CD14-positive monocyte (primary cell): ENCODE measurements at regions not wholly inside any gene's neighbourhood (a gene's known extent, or its start where the extent isn't known, plus 50 kb on each side); places are given as distances from the start of the nearest gene placed in this dataset.

ENCODE experiments used
- DNase-seq, 3 donors: peaks; one replicate each; pipeline ENCODE4 v3.0.0-alpha.2; 2011 to 2022
- H2AFZ ChIP-seq: 2 replicates; pipeline ENCODE4 v1.6.0; 2012; ENCODE audit warnings: mild to moderate bottlenecking, low read depth, low read length, inconsistent platforms; ENCODE audit not compliant: insufficient read depth, poor library complexity, severe bottlenecking
- H3K27ac ChIP-seq, 2 donors: 1 replicate in 1 of 2; 2 replicates in 1 of 2; pipeline ENCODE4 v1.5.1; 2012 to 2013; ENCODE audit warnings: low read length in 2 of 2, control low read depth in 1 of 2, inconsistent platforms in 1 of 2, low read depth in 1 of 2, mild to moderate bottlenecking in 1 of 2
- H3K27me3 ChIP-seq, 2 donors: one replicate each; pipeline versions ENCODE4 v1.6.0 to v1.6.1; 2011 to 2013; ENCODE audit warnings: low read length in 2 of 2; ENCODE audit not compliant: control insufficient read depth in 2 of 2, insufficient read depth in 2 of 2
- H3K36me3 ChIP-seq, 2 donors: replicated peaks in 1 of 2; 1 replicate in 1 of 2; 2 replicates in 1 of 2; pipeline versions ENCODE4 v1.5.1 to v1.6.1; 2012 to 2013; ENCODE audit warnings: low read length in 2 of 2, control low read depth in 1 of 2, inconsistent platforms in 1 of 2, mild to moderate bottlenecking in 1 of 2; ENCODE audit not compliant: insufficient read depth in 2 of 2, control insufficient read depth in 1 of 2
- H3K4me1 ChIP-seq, 2 donors: 1 replicate in 1 of 2; 2 replicates in 1 of 2; pipeline versions ENCODE4 v1.5.1 to v1.6.1; 2012 to 2013; ENCODE audit warnings: low read length in 2 of 2, control low read depth in 1 of 2, inconsistent platforms in 1 of 2, mild to moderate bottlenecking in 1 of 2, moderate library complexity in 1 of 2; ENCODE audit not compliant: insufficient read depth in 2 of 2, control insufficient read depth in 1 of 2
- H3K4me2 ChIP-seq: replicated peaks from 2 replicates; pipeline ENCODE3; 2012; ENCODE audit warnings: low read length, moderate library complexity, mild to moderate bottlenecking; ENCODE audit not compliant: poor library complexity, severe bottlenecking; ENCODE audit errors: extremely low read depth
- H3K4me3 ChIP-seq, 3 experiments: fragments of 200-600 bp in 1 of 3; sonication (generic) in 1 of 3; replicated peaks in 1 of 3; 1 replicate in 2 of 3; 2 replicates in 1 of 3; pipeline ENCODE4 v1.5.1; 2011 to 2013; ENCODE audit warnings: low read length in 3 of 3, mild to moderate bottlenecking in 3 of 3, control low read depth in 2 of 3, low read depth in 2 of 3, inconsistent platforms in 1 of 3, moderate library complexity in 1 of 3
- H3K79me2 ChIP-seq: 2 replicates; pipeline ENCODE4 v1.6.0; 2012; ENCODE audit warnings: mild to moderate bottlenecking, control low read depth, inconsistent platforms, low read length, moderate library complexity; ENCODE audit not compliant: insufficient read depth
- H3K9ac ChIP-seq: 2 replicates; pipeline ENCODE4 v1.6.0; 2017; ENCODE audit warnings: low read length, mild to moderate bottlenecking; ENCODE audit not compliant: insufficient read depth, poor library complexity, severe bottlenecking
- H3K9me3 ChIP-seq, 2 donors: replicated peaks in 1 of 2; 1 replicate in 1 of 2; 2 replicates in 1 of 2; pipeline versions ENCODE4 v1.5.1 to v1.6.1; 2012 to 2013; ENCODE audit warnings: low read length in 2 of 2, control low read depth in 1 of 2; ENCODE audit not compliant: control insufficient read depth in 1 of 2, insufficient read depth in 1 of 2
- H4K20me1 ChIP-seq: 2 replicates; pipeline ENCODE4 v1.6.0; 2012; ENCODE audit warnings: mild to moderate bottlenecking, low read length, control low read depth, moderate library complexity; ENCODE audit not compliant: insufficient read depth
- H3K27ac Mint-ChIP-seq, 7 donors: one replicate each; pipeline ENCODE4 v1.8.0; 2020; ENCODE audit warnings: mild to moderate bottlenecking in 7 of 7, mixed read lengths in 7 of 7, moderate library complexity in 6 of 7, inconsistent platforms in 2 of 7
- H3K27me3 Mint-ChIP-seq, 3 donors: one replicate each; pipeline ENCODE4 v1.8.0; 2021 to 2022; ENCODE audit warnings: low read depth in 3 of 3, mild to moderate bottlenecking in 3 of 3, mixed read lengths in 3 of 3, moderate library complexity in 3 of 3, inconsistent platforms in 1 of 3
- H3K36me3 Mint-ChIP-seq, 2 donors: one replicate each; pipeline ENCODE4 v1.8.0; 2020; ENCODE audit warnings: mixed read lengths in 2 of 2, inconsistent platforms in 1 of 2, mild to moderate bottlenecking in 1 of 2
- H3K4me1 Mint-ChIP-seq: one replicate; pipeline ENCODE4 v1.8.0; 2020; ENCODE audit warnings: mild to moderate bottlenecking, mixed read lengths
- H3K4me3 Mint-ChIP-seq, 2 donors: one replicate each; pipeline ENCODE4 v1.8.0; 2020; ENCODE audit warnings: mild to moderate bottlenecking in 2 of 2, mixed read lengths in 2 of 2, moderate library complexity in 1 of 2
- H3K9me3 Mint-ChIP-seq, 7 donors: one replicate each; pipeline ENCODE4 v1.8.0; 2020 to 2022; ENCODE audit warnings: mixed read lengths in 7 of 7, mild to moderate bottlenecking in 6 of 7, moderate library complexity in 6 of 7, inconsistent platforms in 2 of 7
- WGBS: methylation state at CpG from one replicate; pipeline ENCODE4 v1.1.5; 2013; ENCODE audit warnings: missing lambda C conversion rate; ENCODE audit not compliant: insufficient coverage; 5-methylcytosine and 5-hydroxymethylcytosine counted together
- intact Hi-C, 2 donors: fragments of 100-400 bp; cut with micrococcal nuclease; formaldehyde crosslinking; loops; one replicate each; pipeline versions ENCODE4 v1.15.0 to v1.15.1; 2023
- TF ChIP-seq, protein P1 (sequence below): fragments of 200-600 bp; IDR thresholded peaks from one replicate; pipeline ENCODE4 v1.8.0; 2022; ENCODE audit warnings: antibody characterized with exemption, mild to moderate bottlenecking

DNA sequence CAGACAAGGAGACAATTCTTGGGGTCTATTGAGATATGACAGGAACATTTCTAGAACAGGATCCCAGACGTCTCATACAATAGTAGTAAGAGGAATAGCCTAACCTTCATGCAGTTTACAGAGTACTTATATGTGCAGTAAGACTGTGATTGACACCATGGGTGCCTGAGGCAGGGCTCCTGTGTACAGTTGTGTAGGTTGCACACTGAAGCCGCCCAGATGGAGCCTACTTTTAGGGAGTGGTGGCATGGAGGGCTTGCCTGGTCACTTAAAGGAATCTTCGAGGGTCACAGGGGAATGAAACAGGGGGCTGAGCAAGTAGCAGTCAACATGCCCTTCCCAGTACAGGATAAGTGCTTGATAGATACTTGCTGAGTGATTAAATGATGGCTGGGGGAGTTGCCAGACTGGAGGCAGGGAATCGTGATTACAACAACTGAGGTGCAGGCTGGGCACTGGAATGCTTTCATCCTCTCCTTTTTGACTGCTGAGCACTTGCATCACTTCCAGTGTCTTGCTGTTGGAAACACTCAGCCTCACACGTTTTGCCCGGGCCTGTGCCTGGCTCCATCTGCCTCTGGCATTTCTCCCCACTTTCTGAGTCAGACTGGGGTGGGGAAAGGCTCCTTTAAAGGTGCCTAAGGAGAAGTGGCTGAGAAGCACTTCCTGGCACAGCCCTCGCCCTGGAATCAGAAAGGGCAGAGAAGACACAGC is 71.0 kb downstream of the COPRS start:
- DNase-seq, result no peak
- H3K27ac Mint-ChIP-seq, result no peak overlapping the region
- H2AFZ ChIP-seq, result no peak overlapping the region

DNA sequence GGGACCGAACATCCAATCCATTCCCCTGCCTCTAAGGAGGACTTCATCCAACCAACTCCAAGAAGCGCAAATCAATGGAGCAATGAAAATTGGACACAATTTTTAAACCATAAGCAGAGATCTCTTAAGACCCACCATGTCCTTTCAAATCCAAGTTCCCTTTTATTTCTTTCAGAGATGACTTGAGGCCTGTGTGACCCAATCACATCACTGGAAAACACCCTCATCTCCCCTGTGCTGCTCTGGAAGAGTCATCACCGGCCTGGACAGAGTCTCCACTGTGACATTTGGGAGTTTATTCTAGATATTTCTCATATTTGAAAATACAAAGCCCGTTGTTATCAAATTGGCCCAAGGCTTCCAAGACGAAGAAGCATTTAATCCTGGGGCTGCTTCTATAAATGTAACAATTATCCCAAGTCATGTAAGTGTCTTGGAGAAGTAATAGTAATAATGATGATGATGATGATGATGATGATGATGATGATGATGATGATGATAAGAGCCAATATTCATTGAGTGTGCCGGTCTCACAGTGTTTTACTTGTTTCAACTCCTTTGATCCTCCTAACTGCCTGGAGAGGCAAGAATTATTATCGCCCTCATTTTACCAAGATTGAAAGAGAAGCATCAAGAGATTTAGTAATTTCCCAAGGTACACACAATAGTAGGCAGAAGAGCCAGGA is 72.1 kb downstream of the COPRS start:
- no peaks in the 10 kb centered on the region for H3K36me3 Mint-ChIP-seq
- H3K9me3 ChIP-seq, result no peaks in the 10 kb centered on the region
- H3K4me3 ChIP-seq, result no peak overlapping the region
- H3K79me2 ChIP-seq, result no peaks in the 10 kb centered on the region
- TF ChIP-seq, protein P1, sequence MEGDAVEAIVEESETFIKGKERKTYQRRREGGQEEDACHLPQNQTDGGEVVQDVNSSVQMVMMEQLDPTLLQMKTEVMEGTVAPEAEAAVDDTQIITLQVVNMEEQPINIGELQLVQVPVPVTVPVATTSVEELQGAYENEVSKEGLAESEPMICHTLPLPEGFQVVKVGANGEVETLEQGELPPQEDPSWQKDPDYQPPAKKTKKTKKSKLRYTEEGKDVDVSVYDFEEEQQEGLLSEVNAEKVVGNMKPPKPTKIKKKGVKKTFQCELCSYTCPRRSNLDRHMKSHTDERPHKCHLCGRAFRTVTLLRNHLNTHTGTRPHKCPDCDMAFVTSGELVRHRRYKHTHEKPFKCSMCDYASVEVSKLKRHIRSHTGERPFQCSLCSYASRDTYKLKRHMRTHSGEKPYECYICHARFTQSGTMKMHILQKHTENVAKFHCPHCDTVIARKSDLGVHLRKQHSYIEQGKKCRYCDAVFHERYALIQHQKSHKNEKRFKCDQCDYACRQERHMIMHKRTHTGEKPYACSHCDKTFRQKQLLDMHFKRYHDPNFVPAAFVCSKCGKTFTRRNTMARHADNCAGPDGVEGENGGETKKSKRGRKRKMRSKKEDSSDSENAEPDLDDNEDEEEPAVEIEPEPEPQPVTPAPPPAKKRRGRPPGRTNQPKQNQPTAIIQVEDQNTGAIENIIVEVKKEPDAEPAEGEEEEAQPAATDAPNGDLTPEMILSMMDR, result no peak
- H3K27ac ChIP-seq, result no peak overlapping the region
- H3K27me3 Mint-ChIP-seq, result peaks cover 0 to 5% (median 4%) of the 10 kb centered on the region in 3 donors
- H4K20me1 ChIP-seq, result no peaks in the 10 kb centered on the region
- H3K4me1 Mint-ChIP-seq, result peaks cover 2% of the 10 kb centered on the region
- no peak overlapping the region for H2AFZ ChIP-seq
- H3K4me3 Mint-ChIP-seq, result no peak overlapping the region
- H3K27me3 ChIP-seq, result no peaks in the 10 kb centered on the region
- no peak overlapping the region for H3K27ac Mint-ChIP-seq
- H3K4me2 ChIP-seq, result no peak overlapping the region
- intact Hi-C loops, result no loop called here
- H3K9ac ChIP-seq, result no peak overlapping the region
- H3K4me1 ChIP-seq, result no peaks in the 10 kb centered on the region
- H3K9me3 Mint-ChIP-seq, result peaks cover 0 to 6% (median 2%) of the 10 kb centered on the region in 7 donors
- H3K36me3 ChIP-seq, result no peaks in the 10 kb centered on the region
- DNase-seq, result peak in 1 of 3 donors; percentile 29
- WGBS, result 88% methylated on average over 1 of the region's 7 CpGs

More for the DNA sequence above, 71.0 kb downstream of the COPRS start:
- TF ChIP-seq, protein P1, result no peak
- Histone ChIP-seq H3K4me1 (no peaks in the 10 kb centered on the region), H3K27me3 (no peaks in the 10 kb centered on the region), H4K20me1 (no peaks in the 10 kb centered on the region), H3K27ac (no peak overlapping the region), H3K9ac (no peak overlapping the region), H3K9me3 (no peaks in the 10 kb centered on the region), H3K36me3 (no peaks in the 10 kb centered on the region), H3K4me3 (no peak overlapping the region), H3K79me2 (no peaks in the 10 kb centered on the region), H3K4me2 (no peak overlapping the region)
- peaks cover 2% of the 10 kb centered on the region for H3K4me1 Mint-ChIP-seq
- no peak overlapping the region for H3K4me3 Mint-ChIP-seq
- H3K27me3 Mint-ChIP-seq, result peaks cover 0 to 7% (median 4%) of the 10 kb centered on the region in 3 donors
- H3K9me3 Mint-ChIP-seq, result peaks cover 0 to 3% (median 0%) of the 10 kb centered on the region in 7 donors
- 79% methylated on average over 6 of the region's 7 CpGs for WGBS
- intact Hi-C loops, result no loop called here
- H3K36me3 Mint-ChIP-seq, result no peaks in the 10 kb centered on the region
